GM18907 (cell line): ENCODE measurements at regions not wholly inside any gene's neighbourhood (a gene's known extent, or its start where the extent isn't known, plus 50 kb on each side); places are given as distances from the start of the nearest gene placed in this dataset.
"Not testable (repeated sequence)": the region's sequence is repeated elsewhere in the genome, so short reads cannot be mapped to it uniquely, and the experiment has no call there.

Source experiments
- ATAC-seq: cut with Tn5 transposase; IDR thresholded peaks from one replicate; pipeline ENCODE4 v1.9.1; 2021; ENCODE audit warnings: mild to moderate bottlenecking, moderate library complexity; ENCODE audit not compliant: unreplicated experiment

DNA sequence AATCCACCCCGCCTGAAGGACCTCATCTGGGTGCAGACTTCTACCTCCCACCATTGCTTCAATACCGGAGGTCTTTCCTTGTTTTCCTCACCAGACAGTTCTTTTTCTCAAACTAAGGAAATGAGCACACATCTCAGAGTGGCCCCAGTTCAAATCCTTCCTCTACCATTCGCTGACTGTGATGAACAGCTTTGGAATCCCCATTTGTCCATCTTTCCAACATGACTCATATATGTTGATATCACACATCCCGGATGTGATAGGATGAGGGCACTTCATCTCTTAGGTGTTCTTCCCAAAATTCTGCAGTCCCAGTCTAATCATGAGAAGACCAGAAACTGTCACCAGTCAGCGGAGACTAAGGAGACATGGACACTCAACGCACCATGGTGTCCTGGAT is 67.9 kb upstream of the SMURF2 start:
- ATAC-seq, result not testable (repeated sequence)

GRCh38 chr17:64729201-64729600 is 67.1 kb upstream of the SMURF2 start:
- no peak for ATAC-seq

- no peak for ATAC-seq
Observed at GRCh38 chr17:64728041-64728695, 66.1 kb upstream of the SMURF2 start.

DNA sequence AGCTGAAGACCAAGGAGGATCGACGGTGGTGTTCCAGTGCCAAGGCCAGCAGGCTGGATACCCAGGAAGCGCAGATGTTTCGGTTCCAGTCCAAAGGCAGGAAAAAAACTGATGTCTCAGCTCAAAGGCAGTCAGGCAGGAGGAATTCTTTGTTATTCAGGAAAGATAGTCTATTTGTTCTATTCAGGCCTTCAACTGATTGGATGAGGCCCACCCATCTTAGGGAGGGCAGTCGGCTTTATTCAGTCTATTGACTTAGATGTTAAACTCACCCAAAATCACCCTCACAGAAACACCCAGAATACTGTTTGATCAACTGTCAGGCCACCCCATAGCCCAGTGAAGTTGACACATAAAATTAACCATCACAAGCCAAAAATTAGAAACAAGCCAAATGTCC is 63.9 kb upstream of the SMURF2 start:
- ATAC-seq, result not testable (repeated sequence)

DNA sequence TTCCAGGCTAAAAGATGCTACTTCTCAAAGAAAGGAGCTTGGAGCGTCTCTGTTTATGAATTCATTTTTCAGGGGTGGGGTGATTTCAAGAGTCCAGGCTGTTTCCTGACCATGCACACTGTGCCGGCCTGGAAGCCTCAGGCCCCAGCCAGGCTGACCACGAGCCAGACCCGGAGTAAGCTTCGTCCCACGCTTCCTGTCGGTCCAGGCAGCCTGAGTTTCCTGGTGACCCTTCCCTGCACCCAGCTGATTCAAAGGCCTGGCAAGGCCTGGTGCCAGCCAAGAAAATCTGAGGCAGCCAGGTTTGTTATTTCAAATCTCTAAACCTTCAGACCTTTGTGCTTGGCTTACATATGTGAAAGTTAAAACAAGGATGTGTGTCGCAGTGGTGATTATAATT is 62.1 kb upstream of the SMURF2 start:
- ATAC-seq, result not testable (repeated sequence)

GRCh38 chr17:64723781-64724180 is 61.7 kb upstream of the SMURF2 start:
- no peak for ATAC-seq

DNA sequence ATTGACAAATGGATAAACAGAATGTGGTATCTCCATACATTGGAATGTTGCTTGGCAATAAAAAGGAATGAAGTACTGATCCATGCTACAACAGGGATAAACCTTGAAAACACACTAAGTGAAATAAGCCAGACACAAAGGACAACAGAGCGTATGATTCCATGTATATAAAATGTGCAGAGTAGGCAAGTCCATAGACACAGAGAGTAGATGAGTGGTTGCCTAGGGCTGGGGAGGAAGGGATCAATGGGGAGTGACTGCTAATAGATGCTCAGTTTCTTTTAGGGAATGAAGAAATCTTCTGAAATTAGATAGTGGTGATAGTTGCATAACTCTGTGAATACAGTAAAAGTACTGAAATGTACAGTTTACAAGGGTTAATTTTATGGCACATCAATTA is 59.4 kb upstream of the SMURF2 start:
- ATAC-seq, result not testable (repeated sequence)

DNA sequence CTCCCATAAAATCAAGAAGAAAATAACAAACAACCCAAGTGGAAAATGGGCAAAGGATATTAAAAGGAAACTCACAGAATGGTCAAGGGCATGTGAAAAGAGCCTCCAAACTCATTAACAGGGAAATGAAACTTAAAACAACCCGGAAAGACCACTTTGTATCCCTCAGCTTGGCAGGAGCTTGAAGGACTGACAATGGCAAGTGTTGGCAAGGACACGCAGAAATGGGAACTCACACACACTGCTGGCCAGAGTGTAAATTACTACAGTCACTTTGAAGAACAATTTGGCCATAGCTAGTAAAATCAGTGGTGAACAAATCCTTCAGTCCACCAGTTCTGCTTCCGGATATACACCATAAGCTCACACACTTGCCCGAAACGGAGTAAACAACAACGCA is 58.1 kb upstream of the SMURF2 start:
- ATAC-seq, result not testable (repeated sequence)

DNA sequence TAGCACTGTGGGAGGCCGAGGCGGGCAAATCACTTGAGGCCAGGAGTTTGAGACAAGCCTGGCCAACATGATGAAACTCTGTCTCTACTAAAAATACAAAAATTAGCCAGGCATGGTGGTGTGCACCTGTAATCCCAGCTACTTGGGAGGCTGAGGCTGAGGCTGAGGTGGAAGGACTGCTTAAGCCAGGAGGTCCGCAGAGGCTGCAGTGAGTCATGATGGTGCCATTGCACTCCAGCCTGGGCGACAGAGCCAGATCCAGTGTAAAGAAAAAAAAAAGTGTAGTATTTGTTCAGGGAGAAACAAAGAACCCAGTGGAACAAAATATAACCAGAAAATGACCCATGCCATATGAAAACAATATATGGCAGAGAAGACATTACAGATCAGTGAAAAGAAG is 57.4 kb upstream of the SMURF2 start:
- ATAC-seq, result not testable (repeated sequence)

DNA sequence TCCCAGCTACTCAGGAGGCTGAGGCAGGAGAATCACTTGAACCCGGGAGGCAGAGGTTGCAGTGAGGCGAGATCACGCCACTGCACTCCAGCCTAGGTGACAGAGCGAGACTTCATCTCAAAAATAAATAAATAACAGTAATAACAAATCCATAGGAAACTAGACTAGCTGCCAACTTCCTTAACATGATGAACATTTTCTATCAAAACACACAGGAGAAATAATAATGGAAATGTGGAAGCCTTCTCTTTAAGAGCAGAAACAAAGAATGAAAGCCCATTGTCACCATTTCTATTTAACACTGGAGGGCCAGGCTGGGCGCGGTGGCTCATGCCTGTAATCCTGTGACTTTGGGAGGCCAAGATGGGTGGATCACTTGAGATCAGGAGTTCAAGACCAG is 56.7 kb upstream of the SMURF2 start:
- not testable (repeated sequence) for ATAC-seq

DNA sequence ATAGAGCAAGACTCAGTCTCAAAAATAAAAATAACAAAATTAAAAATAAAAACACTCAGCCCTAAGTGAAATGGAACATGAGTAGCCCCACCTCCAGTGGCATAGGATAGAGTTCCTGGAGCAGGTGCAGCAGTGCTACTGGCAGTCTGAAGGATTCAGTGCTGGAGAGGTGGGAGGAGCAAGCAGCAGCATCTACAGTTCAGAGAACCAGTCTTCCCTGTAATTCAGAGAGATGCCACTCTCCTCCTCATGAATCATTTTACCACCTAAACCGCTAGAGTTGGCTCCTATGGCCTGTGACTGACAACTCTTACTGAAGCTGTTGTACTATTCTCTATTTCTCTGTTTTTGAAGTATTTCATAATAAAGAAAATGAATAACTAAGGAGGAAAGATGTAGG is 56.0 kb upstream of the SMURF2 start:
- ATAC-seq, result no peak

GRCh38 chr17:64716496-64716895 is 54.4 kb upstream of the SMURF2 start:
- ATAC-seq, result not testable (repeated sequence)

DNA sequence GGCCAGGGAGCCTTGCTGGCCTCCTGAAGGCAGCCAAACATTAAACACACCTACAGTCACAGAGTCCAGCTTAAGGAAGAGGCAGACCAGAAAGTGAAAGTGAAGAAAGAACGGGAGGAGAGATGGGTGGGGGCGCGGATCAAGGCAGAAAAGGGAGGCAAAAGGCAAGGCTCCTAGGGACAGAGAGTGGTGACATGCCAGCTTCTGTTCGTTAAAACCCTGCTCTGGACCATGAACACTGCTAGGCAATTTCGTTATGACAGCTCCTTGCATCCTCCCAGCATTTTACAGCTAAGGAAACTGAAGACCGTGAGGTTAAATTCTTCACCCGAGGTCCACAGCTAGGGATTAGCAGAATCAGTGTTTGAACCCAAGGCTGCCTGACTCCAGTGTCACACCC is 51.7 kb upstream of the SMURF2 start:
- ATAC-seq, result not testable (repeated sequence)

DNA sequence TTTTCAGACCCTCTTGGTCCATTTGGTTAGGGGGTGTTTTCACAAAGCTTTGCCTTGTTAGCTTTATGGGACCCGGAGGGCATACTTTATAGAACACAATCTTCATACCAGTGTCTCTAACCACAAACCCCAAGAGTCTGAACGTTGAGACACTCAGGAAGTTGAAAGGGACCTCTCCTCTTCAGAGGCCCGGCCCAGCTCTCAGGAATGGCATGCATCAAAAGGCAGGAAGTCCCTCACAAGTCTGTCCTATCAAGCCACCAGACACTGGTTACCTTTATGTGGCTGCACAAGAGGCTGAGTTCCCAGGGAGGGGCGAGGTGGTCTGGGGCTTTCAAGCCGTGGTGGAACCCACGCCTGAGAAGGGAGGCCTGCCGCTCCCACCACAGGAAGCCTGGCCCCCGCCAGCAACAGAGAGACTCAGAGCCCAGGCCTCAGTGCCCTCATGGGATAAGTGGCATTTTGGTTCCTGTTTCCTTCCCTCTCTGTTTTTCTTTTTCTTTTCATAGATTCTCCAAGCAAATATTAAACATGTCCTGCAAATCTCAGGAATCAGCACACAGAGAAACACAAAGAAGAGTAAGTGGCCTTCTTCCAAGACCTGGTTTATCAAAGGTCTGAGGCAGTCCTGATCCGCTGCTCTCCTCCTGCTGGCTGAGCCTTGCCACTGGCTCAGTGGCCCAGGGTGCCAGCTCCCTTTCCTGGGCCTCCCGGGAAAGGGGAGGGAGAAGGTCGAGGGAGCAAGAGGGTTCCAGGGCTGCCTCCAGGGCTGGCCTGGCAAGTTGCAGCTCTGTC is 50.6 kb upstream of the SMURF2 start:
- peak; percentile 85 for ATAC-seq
